ENCODE measurements at regions not wholly inside any gene's neighbourhood (a gene's known extent, or its start where the extent isn't known, plus 50 kb on each side); places are given as distances from the start of the nearest gene placed in this dataset.

DNA sequence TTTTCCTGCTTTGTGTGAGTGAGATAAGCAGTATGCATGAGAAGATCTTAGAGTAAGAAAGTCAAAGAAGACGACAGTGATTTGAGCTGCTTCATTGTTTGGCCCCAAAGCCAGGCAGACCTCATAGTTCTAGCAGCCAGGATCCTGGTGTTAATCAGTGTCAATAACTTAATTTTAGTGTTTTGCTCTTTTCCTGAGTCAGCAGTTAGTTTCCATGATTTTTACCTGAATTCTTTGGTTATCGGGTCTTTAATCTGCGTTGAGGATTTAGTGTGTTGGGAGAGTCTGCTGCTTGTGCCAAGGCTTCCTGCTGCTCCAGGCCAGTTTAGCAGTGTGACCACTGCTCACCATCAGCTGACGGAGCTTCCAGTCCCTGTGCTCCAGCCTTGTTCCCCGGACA, 241.6 kb upstream of the SOX5 start:
- H3K27me3 ChIP-seq (ENCODE audit: control insufficient read depth, insufficient read depth, low read length), result no peaks in the 10 kb centered on the region
- no peak overlapping the region for H2AFZ ChIP-seq
- no peak overlapping the region for H3K4me3 ChIP-seq (ENCODE audit: low read depth, low read length)
- H3K4me2 ChIP-seq (ENCODE audit: low read length), result no peak overlapping the region
- H3K4me1 ChIP-seq, result no peaks in the 10 kb centered on the region
- TF ChIP-seq, protein P1, sequence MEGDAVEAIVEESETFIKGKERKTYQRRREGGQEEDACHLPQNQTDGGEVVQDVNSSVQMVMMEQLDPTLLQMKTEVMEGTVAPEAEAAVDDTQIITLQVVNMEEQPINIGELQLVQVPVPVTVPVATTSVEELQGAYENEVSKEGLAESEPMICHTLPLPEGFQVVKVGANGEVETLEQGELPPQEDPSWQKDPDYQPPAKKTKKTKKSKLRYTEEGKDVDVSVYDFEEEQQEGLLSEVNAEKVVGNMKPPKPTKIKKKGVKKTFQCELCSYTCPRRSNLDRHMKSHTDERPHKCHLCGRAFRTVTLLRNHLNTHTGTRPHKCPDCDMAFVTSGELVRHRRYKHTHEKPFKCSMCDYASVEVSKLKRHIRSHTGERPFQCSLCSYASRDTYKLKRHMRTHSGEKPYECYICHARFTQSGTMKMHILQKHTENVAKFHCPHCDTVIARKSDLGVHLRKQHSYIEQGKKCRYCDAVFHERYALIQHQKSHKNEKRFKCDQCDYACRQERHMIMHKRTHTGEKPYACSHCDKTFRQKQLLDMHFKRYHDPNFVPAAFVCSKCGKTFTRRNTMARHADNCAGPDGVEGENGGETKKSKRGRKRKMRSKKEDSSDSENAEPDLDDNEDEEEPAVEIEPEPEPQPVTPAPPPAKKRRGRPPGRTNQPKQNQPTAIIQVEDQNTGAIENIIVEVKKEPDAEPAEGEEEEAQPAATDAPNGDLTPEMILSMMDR (IDR thresholded peaks at IDR 0.05), result no peak
- H3K36me3 ChIP-seq (ENCODE audit: control insufficient read depth, insufficient read depth, low read length), result no peaks in the 10 kb centered on the region
- H3K9ac ChIP-seq, result no peak overlapping the region
- no peaks in the 10 kb centered on the region for H3K79me2 ChIP-seq
- H3K27ac ChIP-seq, result no peak overlapping the region
- no peaks in the 10 kb centered on the region for H3K9me3 ChIP-seq (ENCODE audit: control insufficient read depth, low read length)

- Histone ChIP-seq H3K9me3 (ENCODE audit: control insufficient read depth, low read length) (no peaks in the 10 kb centered on the region), H3K36me3 (ENCODE audit: control insufficient read depth, insufficient read depth, low read length) (no peaks in the 10 kb centered on the region), H3K4me1 (no peaks in the 10 kb centered on the region), H3K27ac (no peak overlapping the region), H3K4me2 (ENCODE audit: low read length) (no peak overlapping the region), H2AFZ (no peak overlapping the region), H3K9ac (no peak overlapping the region), H3K79me2 (no peaks in the 10 kb centered on the region), H3K27me3 (ENCODE audit: control insufficient read depth, insufficient read depth, low read length) (no peaks in the 10 kb centered on the region), H3K4me3 (ENCODE audit: low read depth, low read length) (no peak overlapping the region)
- TF ChIP-seq, protein P1 (IDR thresholded peaks at IDR 0.05), result no peak
These were observed 236.3 kb upstream of the SOX5 start for GRCh38 chr12:24185782-24186181.

DNA sequence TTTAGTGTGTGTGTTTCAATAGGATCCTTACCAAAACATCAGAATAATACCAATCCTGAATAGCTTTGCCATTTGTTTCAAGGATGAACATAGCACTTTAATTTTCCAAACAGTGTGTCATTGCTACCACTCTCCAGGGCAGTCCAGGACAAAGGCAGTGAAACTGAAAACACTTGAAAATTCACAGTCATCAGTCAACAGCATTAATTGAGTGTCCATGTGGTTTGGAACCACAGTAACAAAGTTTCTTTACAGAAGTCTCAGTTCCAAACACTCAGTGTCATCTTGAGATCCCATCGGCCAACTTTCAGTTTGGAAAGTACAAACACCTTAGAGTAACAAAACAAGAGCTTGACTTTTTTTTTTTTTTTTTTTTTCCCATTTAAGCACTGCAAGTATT, 228.4 kb upstream of the SOX5 start:
- Histone ChIP-seq H3K4me3 (ENCODE audit: low read depth, low read length) (no peak overlapping the region), H3K79me2 (no peaks in the 10 kb centered on the region), H3K9me3 (ENCODE audit: control insufficient read depth, low read length) (no peaks in the 10 kb centered on the region), H3K36me3 (ENCODE audit: control insufficient read depth, insufficient read depth, low read length) (no peaks in the 10 kb centered on the region), H2AFZ (no peak overlapping the region), H3K4me2 (ENCODE audit: low read length) (no peak overlapping the region), H3K9ac (no peak overlapping the region), H3K27me3 (ENCODE audit: control insufficient read depth, insufficient read depth, low read length) (no peaks in the 10 kb centered on the region), H3K27ac (no peak overlapping the region), H3K4me1 (no peaks in the 10 kb centered on the region)
- TF ChIP-seq, protein P1 (IDR thresholded peaks at IDR 0.05), result no peak

DNA sequence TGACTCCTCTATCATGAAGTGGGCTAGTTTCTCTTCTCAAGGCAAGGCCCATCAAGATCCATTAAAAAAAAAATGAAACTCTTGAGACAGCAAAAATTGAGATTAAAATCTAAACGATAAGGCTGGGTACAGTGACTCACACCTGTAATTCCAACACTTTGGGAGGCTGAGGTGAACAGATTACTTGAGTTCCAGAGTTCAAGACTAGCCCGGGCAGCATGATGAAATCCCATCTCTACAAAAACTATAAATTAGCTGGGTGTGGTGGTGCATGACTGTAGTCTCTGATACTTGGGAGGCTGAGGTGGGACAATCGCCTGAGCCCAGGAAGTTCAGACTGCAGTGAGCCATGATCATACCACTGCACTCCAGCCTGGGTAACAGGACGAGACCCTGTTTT, 226.5 kb upstream of the SOX5 start:
- H3K4me3 ChIP-seq (ENCODE audit: low read depth, low read length), result no peak overlapping the region
- TF ChIP-seq, protein P1 (IDR thresholded peaks at IDR 0.05), result no peak
- H3K27me3 ChIP-seq (ENCODE audit: control insufficient read depth, insufficient read depth, low read length), result no peaks in the 10 kb centered on the region

DNA sequence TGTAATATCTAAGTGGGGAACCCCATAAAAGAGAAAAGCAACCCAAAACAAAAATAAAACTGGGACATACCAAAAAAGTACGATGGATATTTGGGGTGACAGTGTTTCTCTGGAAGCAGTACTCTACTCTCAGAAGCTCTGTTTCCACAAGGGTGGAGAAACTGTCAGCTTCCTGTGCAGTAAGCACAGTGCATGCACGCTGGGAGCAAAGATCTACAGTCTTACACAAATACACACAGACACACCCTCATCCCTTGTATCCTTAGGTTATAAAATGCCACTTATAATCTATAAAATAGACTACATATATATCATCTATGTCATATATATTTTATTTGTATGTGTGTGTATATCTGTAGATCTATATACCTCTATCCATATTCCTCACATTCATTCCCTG, 225.8 kb upstream of the SOX5 start:
- Histone ChIP-seq H3K79me2 (no peaks in the 10 kb centered on the region), H3K9ac (no peak overlapping the region)

More for the DNA sequence above, 226.5 kb upstream of the SOX5 start:
- Histone ChIP-seq H3K4me2 (ENCODE audit: low read length) (no peak overlapping the region), H3K36me3 (ENCODE audit: control insufficient read depth, insufficient read depth, low read length) (no peaks in the 10 kb centered on the region), H3K9me3 (ENCODE audit: control insufficient read depth, low read length) (no peaks in the 10 kb centered on the region), H2AFZ (no peak overlapping the region), H3K9ac (no peak overlapping the region), H3K4me1 (no peaks in the 10 kb centered on the region), H3K27ac (no peak overlapping the region), H3K79me2 (no peaks in the 10 kb centered on the region)

More for the DNA sequence above, 225.8 kb upstream of the SOX5 start:
- Histone ChIP-seq H3K27me3 (ENCODE audit: control insufficient read depth, insufficient read depth, low read length) (no peaks in the 10 kb centered on the region), H3K9me3 (ENCODE audit: control insufficient read depth, low read length) (no peaks in the 10 kb centered on the region), H3K4me3 (ENCODE audit: low read depth, low read length) (no peak overlapping the region), H3K36me3 (ENCODE audit: control insufficient read depth, insufficient read depth, low read length) (no peaks in the 10 kb centered on the region), H2AFZ (no peak overlapping the region), H3K27ac (no peak overlapping the region), H3K4me1 (no peaks in the 10 kb centered on the region), H3K4me2 (ENCODE audit: low read length) (no peak overlapping the region)
- TF ChIP-seq, protein P1 (IDR thresholded peaks at IDR 0.05), result no peak
